Thyroid gland (tissue), 4 donors: ENCODE measurements at regions not wholly inside any gene's neighbourhood (a gene's known extent, or its start where the extent isn't known, plus 50 kb on each side); places are given as distances from the start of the nearest gene placed in this dataset.

Source experiments
- DNase-seq, 2 donors: peaks; one replicate each; pipeline ENCODE4 v3.0.0-alpha.2; 2019
- H3K27ac ChIP-seq, 3 donors: fragments of 200-600 bp; sonication (generic); 1 replicate in 2 of 3; 2 replicates in 1 of 3; pipeline ENCODE4 v1.5.1; 2016 to 2019; ENCODE audit warnings: mild to moderate bottlenecking in 1 of 3, moderate library complexity in 1 of 3
- H3K27me3 ChIP-seq: fragments of 200-600 bp; sonication (generic); one replicate; pipeline ENCODE4 v1.5.1; 2019
- H3K36me3 ChIP-seq, 2 donors: fragments of 200-600 bp; sonication (generic); one replicate each; pipeline ENCODE4 v1.5.1; 2016 to 2019
- H3K4me1 ChIP-seq, 2 donors: fragments of 200-600 bp; sonication (generic); one replicate each; pipeline ENCODE4 v1.5.1; 2017 to 2019
- H3K4me3 ChIP-seq, 3 donors: fragments of 200-600 bp; sonication (generic); replicated peaks in 1 of 3; 1 replicate in 2 of 3; 2 replicates in 1 of 3; pipeline ENCODE4 v1.5.1; 2016; ENCODE audit warnings: mild to moderate bottlenecking in 1 of 3
- H3K9me3 ChIP-seq: fragments of 200-600 bp; sonication (generic); one replicate; pipeline ENCODE4 v1.5.1; 2017
- POLR2A ChIP-seq, 2 donors: fragments of 450-650 bp; IDR thresholded peaks; one replicate each; pipeline ENCODE4 v1.6.1; 2017; ENCODE audit warnings: antibody characterized with exemption in 2 of 2, mild to moderate bottlenecking in 2 of 2, moderate library complexity in 1 of 2
- WGBS, 2 donors: methylation state at CpG; one replicate each; pipeline ENCODE4 v1.1.5; 2017; 5-methylcytosine and 5-hydroxymethylcytosine counted together
- intact Hi-C: fragments of 100-400 bp; cut with DNase I; formaldehyde crosslinking; loops from one replicate; pipeline ENCODE4 v1.15.1; 2023
- TF ChIP-seq, protein P1 (sequence below), 6 experiments: fragments of 200-600 bp in 3 of 6; fragments of 450-650 bp in 3 of 6; sonication (generic) in 3 of 6; IDR thresholded peaks; one replicate each; pipeline ENCODE4 v1.5.1; 2016 to 2019; ENCODE audit warnings: antibody characterized with exemption in 6 of 6, mild to moderate bottlenecking in 2 of 6, inconsistent platforms in 1 of 6, moderate library complexity in 1 of 6

DNA sequence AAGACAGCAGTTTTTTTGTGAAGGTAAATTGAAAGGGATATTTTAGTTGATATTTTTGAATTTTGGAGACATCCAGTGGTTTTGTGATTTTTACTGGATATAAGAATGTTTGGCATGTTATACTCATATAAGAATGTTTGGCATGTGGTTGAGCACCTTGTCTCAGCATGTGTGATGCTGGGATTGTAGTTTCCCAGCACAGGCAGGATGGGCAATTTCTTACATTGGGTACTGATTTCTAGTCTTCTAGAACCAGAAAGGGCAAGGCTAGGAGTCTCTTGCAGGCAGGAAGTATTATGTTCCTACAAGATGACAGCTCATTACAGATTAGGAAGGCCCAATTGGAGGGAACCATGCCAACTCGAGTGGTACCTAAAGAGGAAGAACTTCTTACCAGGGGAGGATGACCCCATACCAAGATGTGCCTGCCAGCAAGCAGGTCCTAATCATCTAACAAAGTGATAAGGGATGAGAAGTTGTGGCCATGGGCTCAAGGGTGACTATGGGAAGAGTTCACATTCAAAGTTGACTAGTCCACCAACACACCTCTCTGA is 377.8 kb downstream of the UTRN start:
- H3K27me3 ChIP-seq, result no peaks in the 10 kb centered on the region
- no peak for DNase-seq
- H3K36me3 ChIP-seq, result no peaks in the 10 kb centered on the region
- intact Hi-C loops, result no loop called here
- H3K9me3 ChIP-seq, result no peaks in the 10 kb centered on the region
- 74 to 86% methylated on average over 1 of the region's 1 CpG for WGBS, 2 donors
- no peak overlapping the region for H3K27ac ChIP-seq
- H3K4me1 ChIP-seq, result peaks cover 33 to 44% of the 10 kb centered on the region in 2 donors
- no peak overlapping the region for H3K4me3 ChIP-seq
- TF ChIP-seq, protein P1, sequence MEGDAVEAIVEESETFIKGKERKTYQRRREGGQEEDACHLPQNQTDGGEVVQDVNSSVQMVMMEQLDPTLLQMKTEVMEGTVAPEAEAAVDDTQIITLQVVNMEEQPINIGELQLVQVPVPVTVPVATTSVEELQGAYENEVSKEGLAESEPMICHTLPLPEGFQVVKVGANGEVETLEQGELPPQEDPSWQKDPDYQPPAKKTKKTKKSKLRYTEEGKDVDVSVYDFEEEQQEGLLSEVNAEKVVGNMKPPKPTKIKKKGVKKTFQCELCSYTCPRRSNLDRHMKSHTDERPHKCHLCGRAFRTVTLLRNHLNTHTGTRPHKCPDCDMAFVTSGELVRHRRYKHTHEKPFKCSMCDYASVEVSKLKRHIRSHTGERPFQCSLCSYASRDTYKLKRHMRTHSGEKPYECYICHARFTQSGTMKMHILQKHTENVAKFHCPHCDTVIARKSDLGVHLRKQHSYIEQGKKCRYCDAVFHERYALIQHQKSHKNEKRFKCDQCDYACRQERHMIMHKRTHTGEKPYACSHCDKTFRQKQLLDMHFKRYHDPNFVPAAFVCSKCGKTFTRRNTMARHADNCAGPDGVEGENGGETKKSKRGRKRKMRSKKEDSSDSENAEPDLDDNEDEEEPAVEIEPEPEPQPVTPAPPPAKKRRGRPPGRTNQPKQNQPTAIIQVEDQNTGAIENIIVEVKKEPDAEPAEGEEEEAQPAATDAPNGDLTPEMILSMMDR (IDR thresholded peaks at IDR 0.05), result no peak
- TF ChIP-seq POLR2A (IDR thresholded peaks at IDR 0.05), result no peak

DNA sequence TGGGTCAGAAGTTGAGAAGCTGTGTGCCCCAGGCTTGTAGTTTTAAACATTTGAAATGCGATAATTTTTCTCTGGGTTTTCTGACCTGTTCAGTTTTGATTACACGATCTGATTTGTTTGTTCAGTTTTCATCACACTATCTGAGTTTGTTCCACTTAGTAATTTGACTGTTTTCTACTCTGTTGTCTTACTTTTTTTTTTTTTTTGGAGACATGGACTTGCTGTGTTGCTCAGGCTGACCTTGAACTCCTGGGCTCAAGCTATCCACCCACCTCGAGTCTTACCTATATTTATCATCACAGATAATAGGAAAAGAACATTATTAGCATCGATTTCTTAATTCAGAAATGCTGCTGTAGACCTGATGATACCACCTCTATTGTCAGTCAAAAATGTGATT is 379.1 kb downstream of the UTRN start:
- H3K9me3 ChIP-seq, result no peaks in the 10 kb centered on the region
- H3K27ac ChIP-seq, result no peak overlapping the region
- intact Hi-C loops, result no loop called here
- TF ChIP-seq POLR2A (IDR thresholded peaks at IDR 0.05), result no peak
- TF ChIP-seq, protein P1 (IDR thresholded peaks at IDR 0.05), result no peak
- no peak for DNase-seq
- H3K27me3 ChIP-seq, result no peaks in the 10 kb centered on the region
- peaks cover 28 to 39% of the 10 kb centered on the region in 2 donors for H3K4me1 ChIP-seq
- H3K36me3 ChIP-seq, result no peaks in the 10 kb centered on the region
- no peak overlapping the region for H3K4me3 ChIP-seq
- 72 to 73% methylated on average over 4 of the region's 4 CpGs for WGBS, 2 donors

DNA sequence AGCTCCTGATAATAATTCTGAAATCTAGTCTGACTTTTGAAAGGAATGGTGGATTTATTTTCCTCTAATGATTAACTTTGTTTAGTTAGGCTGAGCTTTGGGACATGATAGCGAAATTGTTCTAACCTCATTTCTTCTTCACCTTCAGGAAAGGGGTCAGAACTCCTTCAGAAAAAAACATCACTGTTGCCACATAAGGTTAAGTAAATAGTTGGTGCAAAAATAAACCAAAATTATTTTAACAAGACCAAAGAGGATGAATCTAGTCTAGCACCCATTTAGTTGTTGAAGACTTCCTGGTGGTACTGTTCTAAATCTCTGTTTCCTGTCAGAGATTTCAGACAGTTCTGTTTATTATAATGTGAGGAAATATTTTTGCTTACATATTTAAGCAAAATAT is 379.8 kb downstream of the UTRN start:
- Histone ChIP-seq H3K36me3 (no peaks in the 10 kb centered on the region), H3K9me3 (no peaks in the 10 kb centered on the region), H3K4me1 (peaks cover 21 to 33% of the 10 kb centered on the region in 2 donors), H3K4me3 (no peak overlapping the region), H3K27me3 (no peaks in the 10 kb centered on the region), H3K27ac (no peak overlapping the region)
- WGBS, 2 donors, result 96 to 98% methylated on average over 1 of the region's 1 CpG
- intact Hi-C loops, result no loop called here
- TF ChIP-seq POLR2A (IDR thresholded peaks at IDR 0.05), result no peak
- DNase-seq, result no peak

DNA sequence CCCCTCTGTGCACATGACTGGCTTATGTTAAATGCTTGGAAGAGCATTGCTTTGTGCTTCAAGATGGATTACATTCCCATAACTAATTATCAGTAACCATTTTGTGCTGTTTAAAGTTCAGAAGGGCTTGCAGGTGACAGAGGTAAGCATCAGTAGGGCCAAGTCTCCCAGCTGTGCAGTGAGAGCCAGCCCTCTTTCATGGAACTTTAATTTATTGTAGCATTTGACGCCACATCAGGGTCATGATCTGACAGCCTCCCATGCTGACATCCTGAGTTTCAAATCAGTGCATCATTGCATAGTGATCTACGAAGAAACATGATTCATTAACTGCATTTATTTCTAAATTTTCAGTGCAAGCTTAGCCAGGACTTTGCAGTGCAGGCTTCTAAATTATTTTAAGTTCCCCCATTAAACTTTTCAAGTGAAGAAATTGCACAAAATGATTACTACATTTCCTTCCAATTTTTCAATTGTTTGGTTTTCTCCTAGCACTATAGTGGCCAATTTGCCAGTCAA is 380.9 kb downstream of the UTRN start:
- intact Hi-C loops, result no loop called here
- no peaks in the 10 kb centered on the region for H3K36me3 ChIP-seq
- no peak overlapping the region for H3K27ac ChIP-seq
- H3K4me1 ChIP-seq, result peaks cover 18 to 25% of the 10 kb centered on the region in 2 donors
- no peaks in the 10 kb centered on the region for H3K27me3 ChIP-seq
- DNase-seq, result no peak
- no peaks in the 10 kb centered on the region for H3K9me3 ChIP-seq
- 88 to 98% methylated on average over 2 of the region's 2 CpGs for WGBS, 2 donors
- H3K4me3 ChIP-seq, result no peak overlapping the region
- no peak for TF ChIP-seq POLR2A (IDR thresholded peaks at IDR 0.05)
- TF ChIP-seq, protein P1 (IDR thresholded peaks at IDR 0.05), result no peak

DNA sequence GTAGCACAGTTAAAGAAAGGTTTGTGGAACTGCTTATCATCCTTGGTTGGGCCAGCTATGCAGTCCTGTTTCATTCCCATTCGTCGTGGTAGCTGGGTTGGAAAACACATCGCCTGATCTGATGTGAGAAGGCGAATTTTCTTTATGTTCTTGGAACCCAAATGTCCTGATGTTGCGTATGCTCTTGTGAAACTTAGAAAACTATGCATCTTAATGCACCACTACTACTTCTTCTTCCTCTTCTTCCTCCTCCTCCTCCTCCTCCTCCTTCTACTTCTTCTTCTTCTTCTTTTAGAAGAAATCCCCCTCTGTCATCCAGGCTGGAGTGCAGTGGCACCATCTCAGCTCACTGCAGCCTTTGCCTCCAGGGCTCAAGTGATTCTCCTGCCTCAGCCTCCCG is 381.6 kb downstream of the UTRN start:
- intact Hi-C loops, result no loop called here
- Histone ChIP-seq H3K36me3 (no peaks in the 10 kb centered on the region), H3K27me3 (no peaks in the 10 kb centered on the region), H3K9me3 (no peaks in the 10 kb centered on the region), H3K4me3 (no peak overlapping the region), H3K4me1 (peaks cover 16 to 25% of the 10 kb centered on the region in 2 donors), H3K27ac (no peak overlapping the region)
- no peak for DNase-seq
- WGBS, 2 donors, result 93 to 96% methylated on average over 6 of the region's 6 CpGs
- TF ChIP-seq, protein P1 (IDR thresholded peaks at IDR 0.05), result no peak
- TF ChIP-seq POLR2A (IDR thresholded peaks at IDR 0.05), result no peak
